GM23338 (cell line): ENCODE measurements at regions not wholly inside any gene's neighbourhood (a gene's known extent, or its start where the extent isn't known, plus 50 kb on each side); places are given as distances from the start of the nearest gene placed in this dataset.
"Not testable (repeated sequence)": the region's sequence is repeated elsewhere in the genome, so short reads cannot be mapped to it uniquely, and the experiment has no call there.

Source experiments
- ATAC-seq: fragments of 200-7000 bp; cut with Tn5 transposase; 3 replicates; pipeline ENCODE4 v1.9.1; 2020
- DNase-seq: peaks from one replicate; pipeline ENCODE4 v3.0.0-alpha.2; 2015; ENCODE audit warnings: low spot score
- H2AFZ ChIP-seq: fragments of 200-600 bp; sonication (generic); 2 replicates; pipeline ENCODE4 v1.8.0; 2016; ENCODE audit warnings: antibody characterized with exemption, mild to moderate bottlenecking, moderate library complexity
- H3F3A ChIP-seq: fragments of 200-600 bp; sonication (generic); replicated peaks from 2 replicates; pipeline ENCODE4 v1.8.0; 2017; ENCODE audit warnings: antibody characterized with exemption, mixed run types, low read depth
- H3K27ac ChIP-seq: fragments of 200-600 bp; sonication (generic); 2 replicates; pipeline ENCODE4 v1.6.1; 2016; ENCODE audit warnings: low read depth
- H3K27me3 ChIP-seq: fragments of 200-600 bp; sonication (generic); 2 replicates; pipeline ENCODE4 v1.8.0; 2016; ENCODE audit warnings: mild to moderate bottlenecking, mixed run types, moderate library complexity; ENCODE audit not compliant: insufficient read depth
- H3K36me3 ChIP-seq: fragments of 200-600 bp; sonication (generic); 2 replicates; pipeline ENCODE4 v1.8.0; 2016; ENCODE audit warnings: mild to moderate bottlenecking; ENCODE audit not compliant: insufficient read depth
- H3K4me1 ChIP-seq: fragments of 200-600 bp; sonication (generic); 2 replicates; pipeline ENCODE4 v1.8.0; 2016; ENCODE audit warnings: mild to moderate bottlenecking, moderate library complexity; ENCODE audit not compliant: insufficient read depth
- H3K4me2 ChIP-seq: fragments of 200-600 bp; sonication (generic); 2 replicates; pipeline ENCODE4 v1.7.1; 2017; ENCODE audit warnings: mixed run types
- H3K4me3 ChIP-seq: fragments of 200-600 bp; sonication (generic); 2 replicates; pipeline ENCODE4 v1.6.1; 2016; ENCODE audit warnings: mixed run types
- H3K79me2 ChIP-seq: fragments of 200-600 bp; sonication (generic); replicated peaks from 2 replicates; pipeline ENCODE4 v1.8.0; 2017; ENCODE audit warnings: mild to moderate bottlenecking; ENCODE audit not compliant: insufficient read depth
- H3K9me2 ChIP-seq: fragments of 200-600 bp; sonication (generic); 2 replicates; pipeline ENCODE4 v1.8.0; 2017; ENCODE audit not compliant: insufficient read depth
- H4K20me1 ChIP-seq: fragments of 200-600 bp; sonication (generic); replicated peaks from 2 replicates; pipeline ENCODE4 v1.8.0; 2017; ENCODE audit warnings: mild to moderate bottlenecking; ENCODE audit not compliant: insufficient read depth
- H3K27ac Mint-ChIP-seq: 2 replicates; pipeline ENCODE4 v1.8.0; 2020; ENCODE audit warnings: inconsistent platforms, mild to moderate bottlenecking, moderate library complexity, mixed read lengths
- H3K27me3 Mint-ChIP-seq: 3 replicates; pipeline ENCODE4 v1.8.0; 2022; ENCODE audit warnings: low read depth, mild to moderate bottlenecking, moderate library complexity, mixed read lengths, inconsistent platforms; ENCODE audit not compliant: insufficient read depth, poor library complexity
- H3K36me3 Mint-ChIP-seq: 3 replicates; pipeline ENCODE4 v1.8.0; 2021; ENCODE audit warnings: low read depth, mild to moderate bottlenecking, inconsistent platforms, moderate library complexity, mixed read lengths
- H3K4me1 Mint-ChIP-seq: 3 replicates; pipeline ENCODE4 v1.8.0; 2020; ENCODE audit warnings: mild to moderate bottlenecking, inconsistent platforms, mixed read lengths
- H3K4me3 Mint-ChIP-seq: 3 replicates; pipeline ENCODE4 v1.8.0; 2021; ENCODE audit warnings: moderate library complexity, mild to moderate bottlenecking, inconsistent platforms, mixed read lengths
- H3K9me3 Mint-ChIP-seq: 3 replicates; pipeline ENCODE4 v1.8.0; 2020; ENCODE audit warnings: moderate library complexity, mild to moderate bottlenecking, inconsistent platforms, mixed read lengths
- CTCF ChIP-seq, 2 experiments: fragments of 200-600 bp in 1 of 2; sonication (generic) in 1 of 2; conservative IDR thresholded peaks; 2 replicates each; pipeline versions ENCODE4 v1.5.1 to v1.6.1; 2016 to 2017; ENCODE audit warnings: antibody characterized with exemption in 2 of 2, low read depth in 2 of 2, mild to moderate bottlenecking in 2 of 2, moderate library complexity in 1 of 2
- ETS1 ChIP-seq: IDR thresholded peaks from 2 replicates; pipeline ENCODE4 v1.6.1; 2016; ENCODE audit warnings: antibody characterized with exemption
- EZH2 ChIP-seq: fragments of 200-600 bp; sonication (generic); IDR thresholded peaks from one replicate; pipeline ENCODE4 v1.8.0; 2017; ENCODE audit warnings: antibody characterized with exemption, mild to moderate bottlenecking, low read depth; ENCODE audit not compliant: unreplicated experiment
- ZNF114 ChIP-seq: fragments of 250-450 bp; sonication (Bioruptor Pico); IDR thresholded peaks from 2 replicates; pipeline ENCODE4 v1.5.0; 2020; ENCODE audit warnings: mild to moderate bottlenecking, moderate library complexity
- ZNF462 ChIP-seq: fragments of 250-450 bp; sonication (Bioruptor Pico); IDR thresholded peaks from 2 replicates; pipeline ENCODE4 v1.5.0; 2020; ENCODE audit warnings: mild to moderate bottlenecking, moderate library complexity

- TF ChIP-seq ZNF462 (CRISPR knock-in tag), result no peak
- TF ChIP-seq ETS1, result no peak
- no peak for TF ChIP-seq EZH2
- no peak for TF ChIP-seq ZNF114 (CRISPR knock-in tag)
- TF ChIP-seq CTCF (conservative IDR thresholded peaks at IDR 0.05; ENCODE audit: low read depth in 2 of 2), result no peak
These were observed 77.5 kb upstream of the CACUL1 start (continued) for GRCh38 chr10:118832241-118832651.

DNA sequence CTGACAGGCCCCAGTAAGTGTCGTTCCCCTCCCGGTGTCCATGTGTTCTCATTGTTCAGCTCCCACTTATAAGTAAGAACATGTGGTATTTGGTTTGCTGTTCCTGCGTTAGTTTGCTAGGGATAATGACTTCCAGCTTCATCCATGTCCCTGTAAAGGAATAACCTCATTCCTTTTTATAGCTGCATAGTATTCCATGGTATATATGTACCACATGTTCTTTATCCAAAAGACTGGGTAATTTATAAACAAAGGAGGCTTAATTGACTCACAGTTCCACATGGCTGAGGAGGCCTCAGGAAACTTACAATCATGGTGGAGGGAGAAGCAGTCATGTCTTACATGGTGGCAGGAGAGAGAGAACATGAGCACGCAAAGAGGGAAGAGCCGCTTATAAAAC is 79.6 kb upstream of the CACUL1 start:
- H3K4me2 ChIP-seq, H4K20me1 ChIP-seq, H3K27ac ChIP-seq, H3K27me3 Mint-ChIP-seq, H3F3A ChIP-seq, H3K27me3 ChIP-seq, H3K27ac Mint-ChIP-seq, H3K36me3 Mint-ChIP-seq, H3K79me2 ChIP-seq, H3K36me3 ChIP-seq, H3K4me1 ChIP-seq, H3K4me3 Mint-ChIP-seq, H3K9me2 ChIP-seq, DNase-seq, H2AFZ ChIP-seq, H3K4me1 Mint-ChIP-seq, H3K9me3 Mint-ChIP-seq, H3K4me3 ChIP-seq, ATAC-seq: not testable (repeated sequence)
